NCI-H128 (cell line): ENCODE measurements at regions not wholly inside any gene's neighbourhood (a gene's known extent, or its start where the extent isn't known, plus 50 kb on each side); places are given as distances from the start of the nearest gene placed in this dataset.
"Not testable (repeated sequence)": the region's sequence is repeated elsewhere in the genome, so short reads cannot be mapped to it uniquely, and the experiment has no call there.

ENCODE experiments used
- DNase-seq: peaks from one replicate; lab custom pipeline; 2025; ENCODE audit not compliant: unreplicated experiment; lab: John Stamatoyannopoulos, UW

DNA sequence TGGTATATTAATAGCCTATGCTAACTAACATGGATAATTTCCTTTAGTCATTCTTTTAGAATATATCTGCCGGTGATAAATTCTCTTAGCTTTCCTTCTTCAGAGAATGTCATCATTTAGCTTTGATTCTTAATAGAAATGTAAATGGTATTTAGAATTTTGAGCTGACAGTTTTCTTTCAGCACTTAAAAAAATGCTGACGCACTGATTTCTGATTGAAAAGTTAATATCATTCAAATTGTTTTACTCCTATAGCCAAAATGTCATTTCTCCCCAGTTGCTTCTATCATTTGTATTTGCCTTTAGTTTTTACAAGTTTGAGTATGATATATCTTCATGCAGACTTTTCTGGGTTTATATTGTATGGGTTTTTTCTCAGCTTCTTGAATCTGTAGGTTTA, 668.0 kb downstream of the LTN1 start:
- DNase-seq = no peak

DNA sequence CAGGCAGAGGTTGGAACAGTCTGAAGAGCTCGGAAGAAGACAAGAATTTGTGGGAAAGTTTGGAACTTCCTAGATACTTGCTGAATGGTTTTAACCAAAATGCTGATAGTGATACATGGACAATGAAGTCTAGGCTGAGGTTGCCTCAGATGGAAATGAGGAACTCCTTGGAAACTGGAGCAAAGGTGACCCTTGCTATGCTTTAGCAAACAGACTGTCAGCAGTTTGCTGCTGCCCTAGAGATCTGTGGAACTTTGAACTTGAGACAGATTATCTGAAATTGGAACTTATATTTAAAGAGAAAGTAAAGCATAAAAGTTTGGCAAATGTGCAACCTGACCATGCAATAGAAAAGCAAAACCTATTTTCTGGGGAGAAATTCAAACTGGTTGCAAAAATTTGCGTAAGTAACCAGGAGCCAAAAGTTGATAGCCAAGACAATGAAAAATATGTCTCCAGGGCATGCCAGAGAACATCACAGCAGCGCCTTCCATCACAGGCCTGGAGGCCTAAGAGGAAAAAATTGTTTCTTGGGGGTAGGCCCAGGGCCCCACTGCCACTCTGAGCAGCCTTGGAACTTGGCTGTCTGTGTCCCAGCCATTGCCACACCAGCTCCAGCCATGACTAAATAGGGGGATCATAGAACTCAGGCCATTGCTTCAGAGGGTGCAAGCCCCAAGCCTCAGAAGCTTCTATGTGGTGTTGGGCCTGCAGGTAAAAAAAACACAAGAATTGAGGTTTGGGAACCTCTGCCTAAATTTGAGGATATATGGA, 675.3 kb downstream of the LTN1 start:
- DNase-seq = no peak

DNA sequence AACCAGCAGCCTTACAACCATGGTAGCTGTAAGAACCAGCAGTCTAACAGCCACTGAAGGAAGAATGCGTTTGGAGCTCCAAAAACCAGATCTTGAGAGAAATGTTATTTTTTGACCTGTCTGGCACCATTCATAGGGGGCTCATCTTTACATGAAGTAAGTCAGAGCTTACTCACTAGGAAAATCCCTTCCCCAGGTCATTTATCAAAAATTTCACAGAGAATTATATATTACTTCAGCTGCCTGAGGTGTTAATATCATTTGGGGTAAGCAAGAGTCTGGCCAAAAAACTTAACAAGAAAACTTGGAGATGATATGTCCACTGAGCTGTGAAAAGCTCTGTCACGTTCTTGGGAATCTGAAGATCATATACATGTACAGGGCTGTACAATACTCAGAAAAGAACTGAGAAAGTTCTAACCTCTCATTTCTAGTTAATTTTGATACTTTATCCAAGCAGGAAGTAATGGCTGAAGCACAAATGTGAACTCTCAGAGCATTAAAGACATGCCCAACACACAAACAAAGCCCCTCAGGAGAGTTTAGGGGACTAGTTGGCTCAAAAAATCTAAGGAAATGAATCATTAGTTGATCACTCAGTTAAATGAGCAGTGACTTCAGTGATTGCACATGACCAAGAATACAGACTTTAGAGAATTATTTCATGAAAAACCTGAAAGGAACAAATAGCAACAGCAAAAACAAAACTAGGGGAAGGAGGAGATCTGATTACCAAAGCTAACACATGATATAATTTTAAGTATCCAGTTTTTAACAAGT, 681.1 kb downstream of the LTN1 start:
- DNase-seq = no peak

DNA sequence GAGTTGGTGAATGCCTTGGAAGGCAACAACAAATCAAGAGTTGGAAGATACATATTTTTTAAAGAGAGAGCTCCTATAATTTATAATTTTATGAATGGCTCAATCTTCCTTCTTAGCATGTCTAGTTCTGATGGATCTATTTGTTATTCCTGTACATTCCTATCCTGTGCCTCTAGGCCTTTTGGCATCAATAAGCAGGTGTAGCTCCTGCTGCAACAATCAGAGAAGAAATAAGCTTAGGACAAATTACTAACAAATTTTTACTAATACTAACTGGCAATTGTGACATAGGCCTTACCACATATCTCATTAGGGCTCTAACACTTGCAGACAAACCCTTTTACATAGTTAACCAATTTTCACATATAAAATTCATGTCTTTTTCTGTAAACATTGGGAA, 682.0 kb downstream of the LTN1 start:
- no peak for DNase-seq

DNA sequence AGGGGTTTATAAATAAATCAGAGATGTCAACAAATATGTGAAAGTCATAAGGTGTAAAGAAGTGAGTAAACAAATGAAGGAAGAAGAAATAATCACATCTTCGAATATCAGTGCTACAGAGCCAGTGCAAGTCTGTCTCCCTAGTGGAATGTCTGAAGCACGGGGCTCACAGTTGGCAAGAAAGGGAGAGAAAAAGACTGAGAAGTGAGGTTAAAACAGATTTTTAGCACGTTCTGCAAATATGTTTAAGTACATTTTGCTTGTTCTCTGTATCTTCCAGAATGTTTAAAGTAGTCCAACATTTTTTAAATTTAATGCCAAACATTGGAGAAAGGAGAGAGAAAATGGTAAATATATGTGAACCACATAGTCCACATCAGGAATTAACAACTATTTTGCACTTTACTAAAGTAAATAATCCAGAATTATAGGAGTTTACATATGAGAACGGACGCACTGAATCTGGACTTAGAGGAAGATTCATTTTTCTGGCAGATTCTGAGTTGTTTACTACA, 682.4 kb downstream of the LTN1 start:
- DNase-seq = no peak

DNA sequence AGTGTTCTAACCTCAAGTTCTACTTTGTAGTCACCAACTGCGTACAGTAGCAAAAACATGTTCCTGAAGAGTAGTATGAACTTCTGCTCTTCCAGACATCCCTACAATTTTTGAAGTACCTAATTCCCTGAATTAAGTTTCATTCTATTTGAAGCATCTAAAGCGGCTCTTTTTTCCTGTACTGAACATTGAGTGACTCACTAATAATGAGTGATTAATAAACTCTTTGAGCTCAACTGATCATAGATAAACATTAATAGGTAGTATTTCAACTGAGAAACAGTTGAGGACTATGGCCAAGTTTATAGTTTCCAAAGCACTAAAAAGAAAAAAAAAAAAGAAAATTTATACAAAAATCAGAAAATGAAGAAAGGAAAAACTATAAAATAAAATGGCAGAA, 683.1 kb downstream of the LTN1 start:
- no peak for DNase-seq

DNA sequence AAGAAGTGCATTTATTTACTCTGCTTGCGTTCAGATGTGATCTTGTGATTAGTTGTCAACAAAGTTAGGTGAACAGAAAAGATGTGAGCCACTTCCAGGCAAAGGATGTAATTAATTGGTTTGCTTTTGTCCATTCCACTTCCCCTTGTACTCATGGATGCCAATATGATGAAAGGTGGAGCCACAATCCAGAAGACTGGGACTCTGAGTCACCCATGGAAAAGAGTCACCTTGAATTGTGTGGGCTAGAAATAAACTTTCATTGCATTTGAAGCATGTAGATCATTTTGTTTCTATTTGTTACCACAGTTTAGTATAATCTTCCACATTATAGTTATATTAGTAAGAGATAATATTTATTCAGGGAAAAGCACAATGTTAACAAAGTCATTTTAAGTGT, 684.2 kb downstream of the LTN1 start:
- no peak for DNase-seq

DNA sequence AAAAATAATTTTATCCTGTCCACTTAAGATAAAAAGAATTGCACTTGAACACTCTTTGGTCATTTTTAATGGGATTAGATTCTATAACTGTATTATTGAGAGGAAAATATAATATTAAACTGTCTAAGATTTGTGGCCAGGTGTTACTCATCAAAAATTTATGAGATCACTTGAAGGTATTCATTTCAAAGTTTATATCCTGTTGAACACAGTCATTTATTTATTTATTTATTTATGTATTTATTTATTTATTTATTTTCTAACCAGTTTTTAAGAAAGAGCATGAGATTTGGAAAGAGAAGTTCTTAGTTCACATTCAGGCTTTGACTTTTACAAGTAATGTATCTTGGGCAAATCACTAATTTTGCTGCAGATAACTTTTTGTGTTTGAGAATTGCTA, 692.7 kb downstream of the LTN1 start:
- DNase-seq = no peak

DNA sequence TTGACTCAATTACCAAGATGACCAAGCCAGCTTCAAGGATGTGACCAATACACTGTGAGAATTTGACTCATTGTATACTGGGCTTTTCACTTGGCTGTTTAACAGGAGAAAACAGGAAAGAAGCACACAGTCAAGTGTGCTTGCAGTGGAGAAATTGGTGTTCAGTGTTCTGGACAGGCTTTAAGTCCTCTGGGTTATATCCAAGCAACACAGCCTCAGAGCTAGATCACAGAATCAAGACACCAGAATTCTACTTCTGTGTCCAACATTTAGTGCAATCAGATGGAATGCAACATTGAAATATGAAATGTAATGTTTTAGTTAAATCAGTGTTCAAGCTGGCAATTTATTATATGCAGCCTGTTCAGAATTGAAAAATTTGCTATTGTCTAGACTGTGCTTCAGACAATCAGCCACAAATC, 694.4 kb downstream of the LTN1 start:
- no peak for DNase-seq

DNA sequence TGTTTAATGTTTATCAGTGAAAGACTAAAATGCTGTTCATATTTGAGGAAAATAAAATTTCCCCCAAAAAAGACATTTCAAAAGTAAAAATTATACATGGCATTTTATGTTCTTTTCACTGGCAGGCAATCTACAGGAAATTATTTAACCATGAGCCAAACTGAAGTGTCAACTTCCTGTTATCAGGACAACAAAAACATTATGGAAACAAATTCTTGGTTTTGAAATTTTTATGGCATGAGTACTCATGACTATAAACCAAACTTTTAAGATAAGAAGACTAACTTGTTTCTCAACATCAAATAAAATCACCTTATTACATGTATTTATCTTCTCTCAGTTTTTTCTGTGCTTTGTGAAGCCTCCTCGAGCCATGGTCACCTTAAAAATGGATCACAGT, 698.6 kb downstream of the LTN1 start:
- no peak for DNase-seq

DNA sequence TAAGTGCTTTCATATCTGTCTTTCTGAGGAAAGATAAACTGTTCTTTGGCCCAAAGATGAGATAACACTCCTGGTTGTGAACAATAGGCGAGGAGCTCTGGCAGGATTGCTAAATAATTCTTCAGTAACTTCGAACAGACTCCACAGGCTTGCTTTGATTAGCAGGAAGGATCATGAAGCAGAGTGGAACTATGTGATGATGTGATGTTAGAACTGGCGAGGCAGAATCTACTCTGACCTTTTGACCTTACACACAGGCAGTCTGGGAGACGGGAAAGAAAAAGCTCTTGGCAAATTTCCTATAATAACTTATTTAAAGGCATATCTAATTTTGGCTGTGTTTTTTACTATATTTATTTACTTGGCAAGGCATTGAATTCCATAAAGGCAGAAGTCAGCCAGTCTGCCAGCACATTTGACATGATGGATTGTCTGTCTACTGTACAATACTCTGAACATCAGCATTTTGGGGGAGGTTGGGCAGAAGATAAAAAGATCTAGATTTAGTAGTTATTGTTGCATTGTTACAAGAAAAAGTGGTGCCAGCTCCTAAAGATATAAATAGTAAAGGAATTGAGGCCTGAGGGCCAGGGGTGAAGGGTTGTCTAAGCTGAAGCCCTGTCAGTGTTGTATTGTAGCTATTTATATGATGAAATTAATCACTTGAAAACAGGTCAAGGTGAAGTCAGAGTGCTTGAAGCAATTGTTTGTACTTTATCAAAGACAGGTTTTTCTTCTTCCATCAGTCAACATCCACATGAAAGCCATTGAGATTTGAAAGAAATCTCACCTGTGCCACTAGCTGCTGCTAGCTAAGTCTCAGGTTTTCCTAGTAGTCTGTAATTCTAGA, 708.8 kb downstream of the LTN1 start:
- no peak for DNase-seq

DNA sequence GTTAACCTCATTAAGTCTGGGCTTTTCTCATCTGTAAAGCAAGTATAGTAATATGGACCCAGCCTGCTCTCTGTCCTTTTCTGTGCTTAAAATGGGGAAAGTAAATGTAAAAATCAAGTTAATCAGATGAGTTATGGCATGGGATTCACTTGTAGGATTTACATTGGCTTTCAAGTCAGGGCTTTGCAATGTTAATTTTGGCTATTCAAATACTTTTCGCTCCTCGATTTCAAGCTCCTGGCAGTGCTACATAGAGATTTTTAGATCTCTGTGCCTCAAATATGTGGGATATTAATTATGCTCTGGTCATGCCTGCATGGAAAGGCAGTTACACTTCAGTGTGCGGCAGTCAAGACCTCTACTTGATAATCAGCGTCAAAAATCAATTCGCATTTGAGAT, 709.8 kb downstream of the LTN1 start:
- DNase-seq = no peak

DNA sequence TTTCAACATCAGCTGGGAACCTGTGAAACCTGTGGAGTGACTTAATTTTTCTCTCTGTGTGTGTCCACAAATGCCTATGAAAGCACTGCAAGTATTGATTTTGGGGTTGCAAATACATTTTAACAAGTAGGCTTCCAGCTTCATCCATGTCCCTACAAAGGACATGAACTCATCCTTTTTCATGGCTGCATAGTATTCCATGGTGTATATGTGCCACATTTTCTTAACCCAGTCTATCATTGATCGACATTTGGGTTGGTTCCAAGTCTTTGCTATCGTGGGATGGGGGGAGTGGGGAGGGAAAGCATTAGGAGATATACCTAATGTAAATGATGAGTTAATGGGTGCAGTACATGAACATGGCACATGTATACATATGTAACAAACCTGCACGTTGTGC, 711.3 kb downstream of the LTN1 start:
- not testable (repeated sequence) for DNase-seq

DNA sequence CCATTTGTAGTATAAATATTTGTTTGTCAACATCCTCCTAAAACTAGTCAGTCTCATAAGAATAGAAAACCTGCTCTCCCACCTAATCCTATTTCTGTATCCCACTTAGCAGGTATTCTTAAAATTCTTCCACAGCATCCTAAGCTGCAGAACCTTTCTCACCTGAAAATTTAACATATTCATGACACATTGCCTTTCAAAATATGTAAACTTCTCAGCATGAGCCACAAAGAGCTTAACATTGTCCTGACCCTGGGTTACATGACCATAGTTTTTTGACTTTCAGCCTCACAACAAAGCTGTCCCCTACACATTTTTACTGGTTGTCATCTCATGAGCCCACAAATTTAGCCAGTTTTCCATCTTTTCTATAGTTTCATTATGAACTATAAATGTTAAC, 712.1 kb downstream of the LTN1 start:
- DNase-seq = no peak

DNA sequence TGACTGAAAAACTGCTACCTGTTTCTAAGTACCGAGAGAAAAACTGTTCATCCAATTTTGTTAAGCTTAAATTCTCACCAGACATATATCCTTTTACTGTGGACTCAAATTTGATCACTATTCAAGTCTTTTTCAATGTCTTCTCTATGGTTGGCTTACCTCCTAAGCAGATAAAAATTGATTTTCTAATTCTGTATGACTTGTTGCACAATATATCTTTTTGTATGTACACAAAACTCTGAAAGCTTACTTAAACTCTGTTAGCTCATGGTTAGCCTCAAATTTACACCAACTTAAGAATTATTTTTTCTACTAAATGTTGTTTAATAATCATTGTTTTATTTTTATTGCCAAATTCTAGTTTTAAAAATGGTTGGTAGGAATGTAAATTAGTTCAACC, 715.4 kb downstream of the LTN1 start:
- DNase-seq = no peak

DNA sequence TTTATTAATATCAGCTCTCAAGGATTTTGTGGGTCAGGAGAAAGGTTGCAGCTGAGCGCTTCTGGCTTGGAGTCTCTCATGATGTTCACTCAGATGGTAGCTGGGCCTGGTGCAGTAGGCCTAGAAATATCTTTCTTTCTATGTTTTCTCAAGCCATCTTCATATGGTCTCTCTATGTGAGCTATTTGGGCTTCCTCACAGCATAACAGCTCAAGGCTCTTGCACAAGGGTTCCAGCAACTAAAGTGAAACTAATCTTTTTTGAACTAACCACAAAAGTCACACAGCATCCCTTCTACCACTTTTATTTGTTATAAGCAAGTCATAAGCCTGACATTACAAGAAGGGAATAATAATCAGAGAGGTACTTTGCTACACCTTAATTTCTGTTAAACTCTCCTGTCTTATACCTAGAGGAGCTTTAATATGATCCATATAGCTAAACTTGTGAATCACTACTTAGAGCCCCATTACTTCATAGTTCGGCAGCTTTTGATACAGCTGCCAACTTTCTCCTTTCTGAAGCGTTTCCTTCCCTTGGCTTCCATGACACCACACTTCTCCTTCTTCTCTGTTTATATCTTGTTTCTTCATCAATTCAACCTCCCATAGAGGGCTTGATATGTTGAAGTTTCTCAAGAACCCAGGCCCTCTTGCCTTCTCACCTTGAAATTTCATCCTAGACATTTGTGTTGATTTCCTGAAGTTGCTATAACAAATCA, 720.2 kb downstream of the LTN1 start:
- no peak for DNase-seq

DNA sequence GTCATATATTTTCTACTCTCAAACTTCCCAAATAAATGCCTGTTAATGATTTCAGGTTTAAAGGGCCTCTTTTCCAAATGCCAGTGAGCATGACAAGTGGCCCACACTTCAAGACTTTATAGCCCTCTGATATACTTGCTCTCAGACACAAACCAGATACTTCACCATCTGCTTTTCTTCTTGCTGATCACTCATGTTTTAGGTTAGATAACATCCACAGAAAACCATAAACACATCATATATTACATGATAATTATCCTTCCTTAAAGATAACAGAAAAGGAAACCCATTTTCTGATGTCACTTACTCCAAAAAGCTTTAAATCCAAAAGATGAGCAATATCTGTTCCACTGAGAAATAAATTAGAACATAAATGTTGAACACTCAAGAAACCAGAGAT, 723.5 kb downstream of the LTN1 start:
- DNase-seq = no peak

DNA sequence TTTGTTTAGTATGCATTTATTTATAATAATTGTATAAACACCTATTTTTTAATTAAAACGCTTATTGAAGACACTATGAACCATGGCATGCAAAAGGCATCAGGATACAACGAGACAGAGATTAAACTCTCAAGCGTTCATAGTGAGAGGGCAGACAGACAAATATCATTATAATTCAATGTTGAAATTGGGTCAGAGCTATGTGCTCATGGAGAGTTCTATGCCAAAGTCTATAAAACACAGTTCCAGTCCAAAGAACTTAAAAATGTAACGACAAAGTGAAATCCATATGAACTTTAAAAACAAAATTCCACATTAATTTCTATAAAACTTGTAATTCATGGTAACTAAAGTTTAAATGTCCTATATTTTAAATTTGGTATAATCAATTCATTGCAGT, 724.0 kb downstream of the LTN1 start:
- no peak for DNase-seq

DNA sequence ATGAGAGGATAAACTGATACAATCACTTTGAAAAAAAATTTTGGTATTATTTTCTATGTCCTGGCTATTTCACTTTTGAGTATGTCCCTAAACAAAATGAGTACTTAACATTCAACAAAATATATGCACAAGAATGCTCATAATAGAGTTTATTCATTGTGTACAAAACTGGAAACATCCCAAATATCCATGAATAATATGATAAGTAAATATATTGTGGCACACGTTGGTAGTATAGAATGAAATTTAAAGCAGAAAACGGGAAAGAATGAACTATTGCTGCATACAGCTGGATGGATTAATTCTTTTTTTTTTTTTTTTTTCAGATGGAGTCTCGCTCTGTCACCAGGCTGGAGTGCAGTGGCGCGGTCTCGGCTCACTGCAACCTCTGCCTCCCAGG, 725.2 kb downstream of the LTN1 start:
- DNase-seq = no peak

DNA sequence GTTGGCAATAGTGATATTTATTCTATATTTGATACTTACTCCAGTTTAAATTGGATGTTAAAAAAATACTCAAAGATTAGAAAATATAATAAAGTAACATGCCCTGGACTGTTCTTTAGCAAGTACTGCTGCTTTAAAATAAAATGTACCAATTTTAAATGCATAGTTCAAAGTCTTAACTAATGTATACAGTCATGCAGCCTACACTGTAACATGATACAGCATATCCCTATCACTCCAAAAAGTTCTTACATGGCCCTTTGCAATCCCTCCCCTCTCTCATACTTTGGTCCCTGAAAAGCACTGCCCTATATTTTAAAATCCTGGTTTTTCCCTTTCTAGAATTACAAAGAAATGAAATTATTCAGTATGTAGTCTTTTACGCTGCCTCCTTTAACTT, 726.6 kb downstream of the LTN1 start:
- DNase-seq = no peak

DNA sequence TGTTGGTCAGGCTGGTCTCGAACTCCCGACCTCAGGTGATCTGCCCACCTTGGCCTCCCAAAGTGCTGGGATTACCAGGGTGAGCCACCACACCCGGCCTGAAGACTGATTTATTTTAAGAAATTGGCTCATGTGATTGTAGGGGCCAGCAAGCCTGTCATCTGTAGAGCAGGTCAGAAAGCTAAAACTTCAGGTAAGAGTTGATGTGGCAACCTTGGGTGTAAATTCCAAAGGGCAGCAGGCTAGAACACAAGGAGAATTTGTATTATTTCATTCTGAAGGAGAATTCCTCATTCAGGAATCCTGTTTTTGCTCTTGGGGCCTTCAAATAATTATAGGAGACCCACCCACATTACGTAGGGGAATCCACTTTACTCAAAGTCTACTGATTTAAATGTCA, 728.7 kb downstream of the LTN1 start:
- no peak for DNase-seq
